Left renal cortex interstitium (tissue), 4 donors: ENCODE measurements at regions not wholly inside any gene's neighbourhood (a gene's known extent, or its start where the extent isn't known, plus 50 kb on each side); places are given as distances from the start of the nearest gene placed in this dataset.
A peak's percentile ranks its signal among the peaks of the same experiment; 100 is the strongest.

Experiments
- DNase-seq, 4 donors: peaks; one replicate each; pipeline ENCODE4 v3.0.0-alpha.2; 2013; ENCODE audit warnings: low read depth in 4 of 4, low spot score in 2 of 4, missing footprints in 1 of 4

DNA sequence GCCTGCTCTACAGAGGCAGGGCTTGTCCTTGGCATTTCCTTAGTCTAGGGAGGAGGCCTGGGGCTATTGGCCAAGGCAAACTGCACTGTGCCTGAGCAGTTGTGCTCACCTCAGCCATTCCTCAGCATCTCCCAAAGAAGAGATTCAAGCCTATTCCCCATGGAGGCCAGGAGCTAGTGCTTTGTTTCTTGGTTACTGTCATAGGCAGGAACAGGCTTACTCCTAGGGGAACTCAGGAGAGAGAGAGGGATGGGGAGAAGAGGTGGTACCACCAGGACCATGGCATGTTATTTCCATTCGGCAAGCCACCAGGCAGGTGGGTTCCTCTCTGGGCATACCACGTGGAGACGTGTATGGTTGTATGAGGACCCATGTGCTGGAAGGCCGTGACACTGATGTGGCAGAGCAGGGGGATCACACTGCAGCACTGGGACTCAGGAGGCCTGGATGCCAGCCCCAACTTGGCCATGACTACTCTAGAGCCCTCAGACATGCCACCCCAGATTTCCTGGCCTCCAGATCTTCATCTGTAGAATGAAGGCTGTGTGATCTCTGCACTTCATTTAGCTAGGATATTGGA lies 233.7 kb downstream of the LOXHD1 start:
- DNase-seq, result no peak

- DNase-seq, result peak in 2 of 4 donors; percentile 17 to 19
These were observed 232.1 kb downstream of the LOXHD1 start for GRCh38 chr18:46424898-46425297.

GRCh38 chr18:46425511-46425910 lies 231.5 kb downstream of the LOXHD1 start:
- no peak for DNase-seq

DNA sequence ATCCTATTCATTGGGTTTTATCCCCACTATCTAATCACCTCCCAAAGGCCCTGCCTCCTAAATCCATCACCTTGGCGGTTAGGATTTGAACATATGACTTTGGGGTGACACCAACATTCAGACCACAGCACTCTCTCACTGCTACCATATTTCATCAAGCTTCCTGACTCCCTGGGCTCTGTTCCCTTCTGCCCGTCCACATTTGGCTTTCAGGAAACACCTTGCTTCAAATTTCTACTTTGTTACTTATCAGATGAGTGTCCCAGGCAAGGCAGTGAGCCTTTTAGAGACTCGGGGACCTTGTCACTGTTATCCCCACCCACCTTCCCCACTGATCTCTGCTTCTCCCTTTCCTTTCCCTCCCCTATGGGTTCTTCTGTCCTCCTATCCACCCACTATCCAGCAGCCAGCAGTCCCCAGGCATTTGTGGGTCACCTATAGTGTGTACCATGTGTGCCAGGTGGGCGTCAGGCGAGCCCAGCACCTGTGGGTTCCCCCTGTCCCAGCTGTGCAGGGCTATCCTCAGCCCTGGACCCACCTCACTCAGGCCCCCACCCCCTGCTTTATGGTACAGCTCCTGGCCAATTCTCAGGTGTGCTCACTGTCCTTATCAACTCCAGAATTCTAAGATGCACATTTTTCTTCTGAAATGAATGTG lies 230.9 kb downstream of the LOXHD1 start:
- no peak for DNase-seq

GRCh38 chr18:46426679-46427047 lies 230.4 kb downstream of the LOXHD1 start:
- no peak for DNase-seq
